Urinary bladder (tissue), 3 donors: ENCODE measurements at regions not wholly inside any gene's neighbourhood (a gene's known extent, or its start where the extent isn't known, plus 50 kb on each side); places are given as distances from the start of the nearest gene placed in this dataset.

Source experiments
- DNase-seq: peaks from one replicate; pipeline ENCODE4 v3.0.0-alpha.2; 2015; ENCODE audit errors: extremely low spot score
- H3K27ac ChIP-seq: one replicate; pipeline ENCODE4 v1.5.1; 2013; ENCODE audit warnings: low read depth, mild to moderate bottlenecking, moderate library complexity
- H3K36me3 ChIP-seq: one replicate; pipeline ENCODE4 v1.6.1; 2013; ENCODE audit warnings: mild to moderate bottlenecking, moderate library complexity; ENCODE audit not compliant: insufficient read depth
- H3K4me1 ChIP-seq: one replicate; pipeline ENCODE4 v1.6.1; 2013; ENCODE audit warnings: mild to moderate bottlenecking, moderate library complexity; ENCODE audit not compliant: insufficient read depth
- H3K4me3 ChIP-seq: one replicate; pipeline ENCODE4 v1.5.1; 2013; ENCODE audit warnings: low read depth, low read length
- WGBS: extraction: QIAGEN DNeasy Blood & Tissue Kit; methylation state at CpG from one replicate; pipeline ENCODE4 v1.1.7; 2013; 5-methylcytosine and 5-hydroxymethylcytosine counted together
- donor health status: healthy with polysubstance abuse.
- donor health status: healthy.

DNA sequence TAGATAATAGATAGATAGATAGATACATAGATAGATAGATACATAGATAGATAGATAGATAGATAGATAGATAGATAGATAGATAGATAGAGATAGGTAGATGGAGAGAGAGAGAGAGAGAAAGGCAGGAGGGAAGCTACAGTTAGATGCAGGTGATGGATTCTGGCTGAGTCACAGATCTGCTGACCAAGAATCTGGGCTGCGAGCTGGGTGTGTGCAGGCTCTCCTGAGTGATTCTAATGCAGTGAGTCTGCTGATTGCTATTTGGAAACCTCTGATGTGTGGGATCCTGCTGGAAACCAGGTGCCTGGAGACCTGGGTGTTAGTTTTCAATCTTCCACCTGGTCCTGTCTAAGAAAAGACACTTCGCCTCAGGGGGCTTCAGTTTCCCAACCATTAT is 1441.8 kb downstream of the TBC1D22A start:
- no peak for DNase-seq

DNA sequence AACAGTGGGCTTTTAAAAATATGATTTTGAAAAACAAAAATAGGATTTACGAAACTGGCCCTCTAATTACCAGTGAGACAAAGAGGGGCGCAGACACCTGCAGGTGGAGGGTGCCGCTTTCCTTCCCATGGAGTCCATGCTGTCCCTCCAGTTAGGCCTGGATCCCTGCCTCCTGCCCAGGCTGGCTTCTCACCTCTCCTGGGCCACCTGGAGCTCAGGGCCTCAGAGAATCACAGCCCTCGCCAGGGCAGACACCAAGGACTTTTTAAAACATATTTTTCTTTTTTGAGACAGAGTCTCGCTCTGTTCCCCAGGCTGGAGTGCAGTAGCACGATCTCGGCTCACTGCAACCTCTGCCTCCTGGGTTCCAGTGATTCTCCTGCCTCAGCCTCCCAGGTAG is 1437.2 kb downstream of the TBC1D22A start:
- DNase-seq, result no peak
- no peaks in the 10 kb centered on the region for H3K36me3 ChIP-seq
- no peaks in the 10 kb centered on the region for H3K4me1 ChIP-seq
- WGBS, result 93% methylated on average over 7 of the region's 7 CpGs
- H3K27ac ChIP-seq, result no peak overlapping the region
- no peak overlapping the region for H3K4me3 ChIP-seq

More for the DNA sequence above, 1441.8 kb downstream of the TBC1D22A start:
- Histone ChIP-seq H3K4me1 (no peaks in the 10 kb centered on the region), H3K36me3 (no peaks in the 10 kb centered on the region), H3K27ac (no peak overlapping the region), H3K4me3 (no peak overlapping the region)
- WGBS, result 77% methylated on average over 2 of the region's 2 CpGs

DNA sequence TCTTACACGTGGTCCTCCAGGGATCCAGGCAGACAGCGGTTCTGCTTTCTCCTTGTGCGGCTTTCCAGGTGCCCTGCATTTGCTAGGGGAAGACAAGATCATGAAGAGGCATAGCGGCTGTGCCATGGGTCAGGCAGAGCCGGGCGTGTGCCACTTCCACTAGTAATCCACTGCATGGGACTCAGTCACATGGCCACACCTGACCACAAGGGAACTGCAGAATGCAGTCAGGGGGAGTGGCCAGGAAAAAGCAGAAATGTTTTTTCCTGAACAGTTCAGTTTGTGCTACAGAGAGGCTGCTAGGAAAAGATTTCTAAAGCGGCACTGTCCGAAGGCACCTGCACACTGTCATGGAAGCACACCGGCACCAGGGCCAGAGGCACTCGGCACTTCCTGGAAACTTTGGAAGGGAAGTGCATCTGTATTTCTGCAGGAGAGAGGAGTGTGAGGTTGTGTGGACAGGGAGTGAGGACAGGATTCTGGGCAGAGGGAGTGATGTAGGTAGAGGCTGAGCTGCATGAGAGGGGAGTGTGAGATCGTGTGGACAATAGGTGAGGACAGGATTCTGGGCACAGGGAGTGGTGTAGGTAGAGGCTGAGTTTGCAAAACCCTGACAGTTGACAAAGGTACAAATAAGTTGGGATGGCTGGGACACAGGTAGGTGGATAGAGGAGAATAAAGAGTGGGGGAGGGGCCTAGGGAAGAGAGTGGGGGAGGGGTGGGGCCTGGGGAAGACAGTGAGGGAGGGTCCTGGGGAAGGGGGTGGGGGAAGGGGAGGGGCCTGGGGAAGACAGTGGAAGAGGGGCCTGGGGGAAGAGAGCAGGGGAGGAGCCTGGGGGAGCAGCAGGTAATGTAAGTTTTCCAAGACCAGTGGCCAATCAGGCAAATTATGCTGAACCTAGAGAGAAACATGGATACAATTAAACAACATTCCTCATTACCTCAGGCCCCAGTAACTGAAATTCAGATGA is 1436.3 kb downstream of the TBC1D22A start:
- no peaks in the 10 kb centered on the region for H3K36me3 ChIP-seq
- no peak overlapping the region for H3K27ac ChIP-seq
- H3K4me3 ChIP-seq, result no peak overlapping the region
- no peaks in the 10 kb centered on the region for H3K4me1 ChIP-seq
- WGBS, result 66% methylated on average over 11 of the region's 11 CpGs
- no peak for DNase-seq

DNA sequence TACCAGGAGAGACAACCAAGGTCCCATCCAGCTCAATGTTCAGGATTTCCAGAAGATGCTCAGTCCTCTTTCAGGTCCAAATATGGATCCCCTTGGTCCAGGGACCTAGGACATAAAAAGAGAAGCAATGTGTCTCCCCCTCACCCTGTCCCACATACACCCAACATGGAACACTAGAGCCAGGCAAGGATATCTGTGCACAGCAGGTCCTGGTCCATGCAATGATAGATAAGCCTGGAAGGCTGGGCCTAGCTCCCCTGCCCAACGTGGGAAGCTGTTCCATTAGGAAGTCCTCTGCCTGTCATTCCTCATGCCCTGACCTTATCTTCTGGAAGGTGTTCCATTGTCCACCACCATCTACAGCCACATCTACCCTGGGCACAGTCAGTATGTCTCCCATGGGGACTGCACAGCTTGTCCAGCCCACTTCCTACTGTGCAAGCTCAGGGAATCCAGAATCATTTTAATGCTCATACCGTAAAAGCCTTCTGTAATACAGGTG is 1434.8 kb downstream of the TBC1D22A start:
- DNase-seq, result no peak
- Histone ChIP-seq H3K4me1 (no peaks in the 10 kb centered on the region), H3K27ac (no peak overlapping the region), H3K36me3 (no peaks in the 10 kb centered on the region), H3K4me3 (no peak overlapping the region)
- WGBS, result 79% methylated on average over 2 of the region's 2 CpGs

DNA sequence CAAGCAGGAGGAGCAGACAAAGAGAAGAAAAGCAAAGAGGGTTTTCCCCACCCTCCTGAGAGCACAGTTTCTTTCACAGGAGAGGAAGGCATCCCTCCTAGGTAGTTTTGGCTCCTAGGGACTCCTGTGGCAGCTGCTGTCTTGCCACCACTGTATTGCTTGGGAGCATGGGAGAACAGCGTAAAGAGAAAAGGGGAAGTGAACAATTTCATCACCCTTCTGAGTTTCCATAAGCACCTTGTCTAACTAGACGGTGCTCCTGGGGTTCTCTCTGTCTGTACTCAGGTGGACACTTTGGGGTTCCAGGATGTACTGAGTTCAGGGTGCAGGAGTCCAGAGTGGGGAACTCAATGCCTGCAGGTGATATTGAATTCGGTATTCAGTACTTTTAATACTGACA is 1430.5 kb downstream of the TBC1D22A start:
- Histone ChIP-seq H3K4me3 (no peak overlapping the region), H3K36me3 (no peaks in the 10 kb centered on the region), H3K27ac (no peak overlapping the region), H3K4me1 (no peaks in the 10 kb centered on the region)
- 78% methylated on average over 3 of the region's 3 CpGs for WGBS
- no peak for DNase-seq

DNA sequence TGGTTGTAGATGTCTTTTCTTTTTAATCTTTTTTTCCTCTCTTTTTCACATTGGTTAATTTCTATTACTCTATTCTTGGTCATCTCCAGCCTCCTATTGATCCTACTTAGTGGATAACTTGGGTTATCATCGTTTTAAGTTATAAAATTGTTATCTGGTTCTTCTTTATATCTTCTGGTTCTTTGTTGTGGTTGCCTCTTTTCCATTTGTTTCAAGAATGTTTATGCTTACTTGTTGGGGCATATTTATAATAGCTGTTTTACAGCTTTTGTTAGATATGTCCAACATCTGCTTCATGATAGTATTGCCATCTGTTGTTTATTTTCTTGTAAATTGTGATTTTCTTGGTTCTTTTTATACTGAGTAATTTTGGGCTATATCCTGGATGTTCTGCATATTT is 1429.6 kb downstream of the TBC1D22A start:
- no peaks in the 10 kb centered on the region for H3K4me1 ChIP-seq
- H3K27ac ChIP-seq, result no peak overlapping the region
- no peaks in the 10 kb centered on the region for H3K36me3 ChIP-seq
- WGBS, result 36% methylated on average over 1 of the region's 1 CpG
- DNase-seq, result no peak
- no peak overlapping the region for H3K4me3 ChIP-seq

DNA sequence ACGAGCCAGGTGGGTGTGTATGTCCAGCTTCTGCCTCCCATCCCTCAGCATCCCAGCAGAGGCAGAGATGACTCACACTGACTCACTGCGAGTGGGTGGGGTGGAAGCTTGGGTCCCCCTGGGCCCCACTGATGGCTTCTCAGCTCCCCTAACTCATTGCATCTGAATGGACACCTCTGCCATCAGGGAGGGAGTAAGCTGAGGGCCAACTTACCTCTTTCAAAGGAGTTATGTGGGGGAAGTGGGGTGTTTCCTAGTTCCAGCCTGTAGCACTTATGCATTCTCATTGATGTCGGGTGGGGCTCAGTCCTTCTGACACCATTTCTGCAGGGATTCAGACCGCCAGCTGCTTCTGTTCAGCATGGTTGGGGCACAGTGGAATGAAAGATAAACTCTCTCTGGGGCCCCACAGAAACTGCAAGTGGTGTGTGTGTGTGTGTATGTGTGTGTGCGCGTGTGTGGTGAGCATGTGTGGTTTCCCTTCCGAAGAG is 1425.8 kb downstream of the TBC1D22A start:
- WGBS, result 49% methylated on average over 7 of the region's 7 CpGs
- Histone ChIP-seq H3K4me1 (no peaks in the 10 kb centered on the region), H3K27ac (no peak overlapping the region), H3K4me3 (no peak overlapping the region), H3K36me3 (no peaks in the 10 kb centered on the region)
- DNase-seq, result no peak

DNA sequence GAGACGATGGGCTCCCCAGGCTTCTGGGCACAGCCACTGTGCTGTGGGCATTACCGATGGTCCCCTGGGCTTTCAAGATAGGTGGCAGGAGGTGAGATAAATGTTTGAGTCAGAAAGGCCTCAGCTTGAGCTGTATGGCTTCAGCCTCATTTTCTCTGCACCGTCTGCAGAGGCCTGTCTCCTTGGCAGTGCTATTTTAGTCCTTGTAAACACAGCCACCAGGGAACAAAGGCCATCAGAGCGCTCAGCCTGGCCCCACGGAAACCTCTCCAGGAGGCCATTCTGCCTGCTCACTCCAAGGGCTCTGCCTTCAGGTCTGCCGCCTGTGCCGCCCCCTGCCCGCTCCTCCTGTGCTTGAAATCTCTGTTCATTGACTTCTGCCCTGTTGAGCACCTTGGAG is 1424.9 kb downstream of the TBC1D22A start:
- Histone ChIP-seq H3K4me1 (no peaks in the 10 kb centered on the region), H3K4me3 (no peak overlapping the region), H3K27ac (no peak overlapping the region), H3K36me3 (no peaks in the 10 kb centered on the region)
- 73% methylated on average over 8 of the region's 8 CpGs for WGBS
- no peak for DNase-seq

DNA sequence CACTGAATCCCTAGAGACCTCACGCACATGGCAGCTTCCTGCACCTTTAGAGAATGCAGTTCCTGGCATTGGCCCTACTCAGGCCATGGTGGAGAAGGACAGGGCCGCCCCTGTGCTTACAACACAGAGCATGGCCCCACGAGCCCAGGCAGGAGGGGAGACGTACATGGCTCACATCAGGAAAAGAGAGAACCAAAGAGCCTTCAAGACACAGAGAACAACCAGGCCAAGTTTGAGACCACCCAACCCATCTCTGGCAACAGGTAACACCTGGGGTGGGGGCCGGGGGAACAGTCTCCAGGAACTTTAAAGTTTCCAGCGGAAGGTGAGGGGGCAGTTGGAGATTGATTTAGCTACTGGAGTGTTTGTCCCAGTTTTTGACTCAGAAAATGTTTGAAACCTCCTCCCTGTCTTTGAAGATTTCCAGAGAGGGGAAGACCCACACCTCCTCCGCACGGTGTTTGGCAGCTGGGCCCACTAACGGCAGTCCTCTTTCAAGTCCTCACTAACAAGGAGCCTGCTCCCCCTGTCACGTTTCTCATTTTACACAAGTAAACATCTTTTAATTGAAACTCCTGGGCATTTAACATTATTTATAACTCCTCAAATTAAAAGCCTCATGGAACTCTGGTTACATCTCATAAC is 1423.8 kb downstream of the TBC1D22A start:
- WGBS, result 87% methylated on average over 10 of the region's 10 CpGs
- H3K36me3 ChIP-seq, result no peaks in the 10 kb centered on the region
- no peak overlapping the region for H3K27ac ChIP-seq
- H3K4me3 ChIP-seq, result no peak overlapping the region
- no peak for DNase-seq
- H3K4me1 ChIP-seq, result no peaks in the 10 kb centered on the region

DNA sequence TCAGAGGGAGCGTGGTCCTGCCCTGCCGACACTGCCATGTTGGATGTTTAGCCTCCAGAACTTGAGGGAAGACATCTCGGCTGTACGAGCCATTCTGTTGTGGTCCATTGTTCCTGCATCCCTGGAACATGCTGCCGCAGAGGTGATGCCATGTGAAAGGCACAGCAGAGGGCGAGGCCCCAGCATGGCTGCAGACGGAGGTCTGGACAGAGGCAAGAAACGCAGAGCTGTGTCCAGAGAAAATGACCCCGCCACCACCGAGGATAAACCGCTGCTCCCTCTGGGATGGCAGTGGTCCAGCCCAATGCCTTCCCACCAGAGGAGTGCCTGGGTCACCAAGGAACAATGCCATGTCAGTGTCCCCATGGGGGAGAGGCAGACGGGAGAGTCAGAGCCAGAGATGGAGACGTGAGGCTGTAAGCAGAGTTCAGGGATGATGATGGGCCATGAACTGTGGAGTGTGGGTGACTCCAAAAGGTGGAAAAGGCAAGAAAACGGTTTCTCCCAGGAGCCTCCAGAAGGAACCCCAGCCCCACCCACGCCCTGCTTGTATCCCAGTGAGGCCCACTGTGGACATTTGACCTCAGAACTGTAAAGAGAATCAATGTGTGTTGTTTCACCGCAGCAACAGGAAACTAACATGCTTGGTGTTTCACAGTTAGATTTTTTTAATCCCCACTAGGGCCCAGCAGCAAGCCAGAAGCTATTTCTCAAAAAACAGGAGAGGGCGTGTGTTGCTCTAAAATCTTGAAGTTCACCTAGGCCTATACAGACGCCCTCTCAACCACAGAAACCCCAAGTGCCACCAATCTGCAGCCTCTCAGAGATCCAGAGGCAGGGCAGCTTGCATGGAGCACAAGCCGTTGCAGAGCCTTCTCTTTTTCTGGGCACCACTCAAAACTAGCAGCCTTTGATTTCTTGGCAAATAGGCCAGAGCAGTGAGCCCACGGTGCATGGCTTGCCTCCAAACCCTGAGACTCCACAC is 1422.9 kb downstream of the TBC1D22A start:
- WGBS, result 83% methylated on average over 20 of the region's 20 CpGs
- no peak overlapping the region for H3K4me3 ChIP-seq
- no peaks in the 10 kb centered on the region for H3K4me1 ChIP-seq
- no peak for DNase-seq
- H3K27ac ChIP-seq, result no peak overlapping the region
- no peaks in the 10 kb centered on the region for H3K36me3 ChIP-seq

DNA sequence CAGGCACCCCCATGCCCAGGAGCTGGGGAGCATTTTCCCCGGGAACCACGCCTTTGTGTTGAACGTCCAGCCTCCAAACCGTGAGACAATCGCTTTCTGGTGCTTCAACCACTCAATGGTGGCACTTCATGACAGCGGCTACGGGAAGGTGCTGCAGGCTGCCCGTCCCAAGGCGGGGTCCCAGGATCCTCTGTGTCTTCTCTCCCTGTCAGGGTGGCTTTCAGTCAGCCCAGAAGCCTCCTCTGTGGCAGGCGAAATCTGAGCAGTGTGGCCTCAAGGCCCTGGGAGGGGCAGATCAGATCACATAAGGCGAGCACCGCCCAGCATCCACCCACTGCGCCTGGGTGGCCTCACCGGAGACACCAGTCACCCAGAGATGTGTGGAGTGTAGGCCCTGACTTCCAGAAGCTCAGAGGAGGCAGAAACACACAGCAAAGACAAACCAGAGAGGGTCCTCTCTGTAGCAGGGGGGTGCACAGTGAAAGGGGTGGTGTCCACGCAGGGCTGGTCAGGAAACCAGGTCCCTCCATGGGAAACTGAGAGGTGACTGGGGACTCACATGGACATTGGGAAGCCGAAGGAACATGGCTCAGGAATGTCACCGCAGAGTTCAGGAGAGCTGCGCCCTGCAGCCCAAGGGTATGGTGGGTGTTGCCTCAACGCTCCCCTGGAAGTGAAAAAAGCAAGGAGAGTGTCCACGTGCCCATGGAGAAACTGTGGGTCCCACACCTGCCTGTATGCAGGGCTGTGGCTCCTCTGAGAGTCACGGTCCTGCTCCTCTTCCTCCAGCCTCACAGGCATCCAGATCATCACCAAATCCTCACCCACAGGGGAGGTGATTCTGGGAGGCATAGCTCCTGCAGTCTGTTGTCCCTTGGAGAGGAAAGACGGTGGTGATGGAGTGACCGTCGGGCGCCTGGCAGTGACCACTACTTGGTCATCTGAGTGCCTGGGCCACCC is 1420.7 kb downstream of the TBC1D22A start:
- WGBS, result 79% methylated on average over 25 of the region's 25 CpGs
- no peak overlapping the region for H3K27ac ChIP-seq

DNA sequence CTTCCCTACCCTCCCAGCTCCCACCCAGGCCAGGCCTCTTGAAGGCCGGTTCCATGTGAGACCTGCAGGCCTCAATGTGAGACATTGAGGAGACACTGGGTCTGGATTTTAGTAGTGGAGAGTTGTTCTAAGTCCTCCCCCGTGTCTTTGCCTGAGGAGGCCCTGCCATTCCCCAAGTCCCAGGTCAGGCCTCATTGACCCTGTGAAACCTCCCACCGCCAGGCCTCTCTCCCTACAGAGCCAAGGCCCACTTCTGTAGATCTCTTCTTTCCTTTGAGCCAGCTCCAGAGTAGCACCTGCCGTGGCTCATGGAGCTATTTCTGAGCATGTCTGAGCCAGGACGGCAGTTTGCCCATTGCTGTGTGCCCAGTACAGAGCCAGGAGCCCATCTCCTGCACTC is 1419.6 kb downstream of the TBC1D22A start:
- Histone ChIP-seq H3K4me1 (no peaks in the 10 kb centered on the region), H3K27ac (no peak overlapping the region), H3K36me3 (no peaks in the 10 kb centered on the region), H3K4me3 (no peak overlapping the region)
- WGBS, result 73% methylated on average over 5 of the region's 5 CpGs
- DNase-seq, result no peak

More for the DNA sequence above, 1420.7 kb downstream of the TBC1D22A start:
- H3K4me1 ChIP-seq, result no peaks in the 10 kb centered on the region
- H3K4me3 ChIP-seq, result no peak overlapping the region
- H3K36me3 ChIP-seq, result no peaks in the 10 kb centered on the region
- no peak for DNase-seq
